Right lobe of liver (tissue), 4 donors: ENCODE measurements at regions not wholly inside any gene's neighbourhood (a gene's known extent, or its start where the extent isn't known, plus 50 kb on each side); places are given as distances from the start of the nearest gene placed in this dataset.

ENCODE experiments used
- CTCF ChIP-seq, 4 donors: fragments of 200-600 bp in 3 of 4; fragments of 450-650 bp in 1 of 4; IDR thresholded peaks; one replicate each; pipeline versions ENCODE4 v1.5.1 to v1.8.0; 2016 to 2022; ENCODE audit warnings: antibody characterized with exemption in 4 of 4, mild to moderate bottlenecking in 2 of 4
- POLR2A ChIP-seq: fragments of 450-650 bp; IDR thresholded peaks from one replicate; pipeline ENCODE4 v1.6.1; 2017; ENCODE audit warnings: antibody characterized with exemption, mild to moderate bottlenecking
- donor health status: DM: no; HTN: no; CAD: no.
- donor health status: DM: no; HTN: no; CAD: no.
- donor health status: DM: no; HTN: yes; CAD: no.

GRCh38 chr4:189235599-189235998 lies 705.1 kb upstream of the FRG1 start:
- TF ChIP-seq CTCF (IDR thresholded peaks at IDR 0.05) (no peak), POLR2A (no peak)
